ENCODE measurements at regions not wholly inside any gene's neighbourhood (a gene's known extent, or its start where the extent isn't known, plus 50 kb on each side); places are given as distances from the start of the nearest gene placed in this dataset.

GRCh38 chr1:73366734-73367413 is 831.1 kb downstream of the LRRIQ3 start:
- ATAC-seq (ENCODE audit: insufficient read depth, low read depth) (peak; percentile 76), DNase-seq (peak; percentile 19)
- H3K4me3 ChIP-seq (ENCODE audit: low read depth in 1 of 2, low read length in 2 of 2), result no peak overlapping the region
- no peaks in the 10 kb centered on the region for H3K36me3 ChIP-seq (ENCODE audit: insufficient read depth, low read length)
- no peak overlapping the region for H3K9ac ChIP-seq (ENCODE audit: low read depth, low read length)
- H3K4me2 ChIP-seq (ENCODE audit: insufficient read depth, low read length), result no peak overlapping the region
- H3K4me1 ChIP-seq (ENCODE audit: insufficient read depth, low read length), result no peaks in the 10 kb centered on the region
- no peak overlapping the region for H3K27ac ChIP-seq (ENCODE audit: low read length)
- TF ChIP-seq CTCF (IDR thresholded peaks at IDR 0.05; ENCODE audit: borderline replicate concordance, extremely low read depth, low read length, poor library complexity, severe bottlenecking) (no peak), EZH2 (IDR thresholded peaks at IDR 0.05; ENCODE audit: borderline replicate concordance, low read depth, low read length, severe bottlenecking) (no peak)
- H4K20me1 ChIP-seq (ENCODE audit: insufficient read depth, low read length), result no peaks in the 10 kb centered on the region
- H2AFZ ChIP-seq (ENCODE audit: low read depth, low read length), result no peak overlapping the region
- no peaks in the 10 kb centered on the region for H3K27me3 ChIP-seq (ENCODE audit: insufficient read depth, low read length, poor library complexity)
- no peaks in the 10 kb centered on the region for H3K9me3 ChIP-seq (ENCODE audit: insufficient read depth, low read length, severe bottlenecking)
- no peaks in the 10 kb centered on the region for H3K79me2 ChIP-seq (ENCODE audit: insufficient read depth, low read length)

GRCh38 chr1:73359001-73359400 is 839.0 kb downstream of the LRRIQ3 start:
- Histone ChIP-seq H3K4me3 (ENCODE audit: low read depth in 1 of 2, low read length in 2 of 2) (no peak overlapping the region), H3K27ac (ENCODE audit: low read length) (no peak overlapping the region), H2AFZ (ENCODE audit: low read depth, low read length) (no peak overlapping the region), H3K9ac (ENCODE audit: low read depth, low read length) (no peak overlapping the region), H3K9me3 (ENCODE audit: insufficient read depth, low read length, severe bottlenecking) (no peaks in the 10 kb centered on the region), H3K36me3 (ENCODE audit: insufficient read depth, low read length) (no peaks in the 10 kb centered on the region), H3K4me1 (ENCODE audit: insufficient read depth, low read length) (no peaks in the 10 kb centered on the region), H3K27me3 (ENCODE audit: insufficient read depth, low read length, poor library complexity) (no peaks in the 10 kb centered on the region), H4K20me1 (ENCODE audit: insufficient read depth, low read length) (no peaks in the 10 kb centered on the region), H3K4me2 (ENCODE audit: insufficient read depth, low read length) (no peak overlapping the region), H3K79me2 (ENCODE audit: insufficient read depth, low read length) (no peaks in the 10 kb centered on the region)
- TF ChIP-seq CTCF (IDR thresholded peaks at IDR 0.05; ENCODE audit: borderline replicate concordance, extremely low read depth, low read length, poor library complexity, severe bottlenecking) (no peak), EZH2 (IDR thresholded peaks at IDR 0.05; ENCODE audit: borderline replicate concordance, low read depth, low read length, severe bottlenecking) (no peak)
- no peak for ATAC-seq (ENCODE audit: insufficient read depth, low read depth)
- no peak for DNase-seq

- ATAC-seq (ENCODE audit: insufficient read depth, low read depth), result no peak
- H4K20me1 ChIP-seq (ENCODE audit: insufficient read depth, low read length), result no peaks in the 10 kb centered on the region
- H3K9ac ChIP-seq (ENCODE audit: low read depth, low read length), result no peak overlapping the region
- H3K4me3 ChIP-seq (ENCODE audit: low read depth in 1 of 2, low read length in 2 of 2), result no peak overlapping the region
- H3K27me3 ChIP-seq (ENCODE audit: insufficient read depth, low read length, poor library complexity), result no peaks in the 10 kb centered on the region
- H3K27ac ChIP-seq (ENCODE audit: low read length), result no peak overlapping the region
- TF ChIP-seq CTCF (IDR thresholded peaks at IDR 0.05; ENCODE audit: borderline replicate concordance, extremely low read depth, low read length, poor library complexity, severe bottlenecking) (no peak), EZH2 (IDR thresholded peaks at IDR 0.05; ENCODE audit: borderline replicate concordance, low read depth, low read length, severe bottlenecking) (no peak)
- no peaks in the 10 kb centered on the region for H3K9me3 ChIP-seq (ENCODE audit: insufficient read depth, low read length, severe bottlenecking)
- DNase-seq, result no peak
- H3K4me1 ChIP-seq (ENCODE audit: insufficient read depth, low read length), result no peaks in the 10 kb centered on the region
- no peak overlapping the region for H3K4me2 ChIP-seq (ENCODE audit: insufficient read depth, low read length)
- H2AFZ ChIP-seq (ENCODE audit: low read depth, low read length), result no peak overlapping the region
- H3K36me3 ChIP-seq (ENCODE audit: insufficient read depth, low read length), result no peaks in the 10 kb centered on the region
- H3K79me2 ChIP-seq (ENCODE audit: insufficient read depth, low read length), result no peaks in the 10 kb centered on the region
Observed at GRCh38 chr1:73356485-73356884, 841.5 kb downstream of the LRRIQ3 start.
